IgD-negative memory B cell (primary cell): ENCODE measurements at regions not wholly inside any gene's neighbourhood (a gene's known extent, or its start where the extent isn't known, plus 50 kb on each side); places are given as distances from the start of the nearest gene placed in this dataset.

Experiments used
- H3K27ac Mint-ChIP-seq, 3 donors: one replicate each; pipeline ENCODE4 v1.8.0; 2020 to 2022; ENCODE audit warnings: mild to moderate bottlenecking in 3 of 3, mixed read lengths in 3 of 3, moderate library complexity in 1 of 3
- H3K27me3 Mint-ChIP-seq: one replicate; pipeline ENCODE4 v1.8.0; 2021; ENCODE audit warnings: mixed read lengths
- H3K36me3 Mint-ChIP-seq: one replicate; pipeline ENCODE4 v1.8.0; 2020; ENCODE audit warnings: mild to moderate bottlenecking, mixed read lengths
- H3K4me1 Mint-ChIP-seq, 3 donors: one replicate each; pipeline ENCODE4 v1.8.0; 2020 to 2022; ENCODE audit warnings: mixed read lengths in 3 of 3, mild to moderate bottlenecking in 1 of 3
- H3K4me3 Mint-ChIP-seq, 4 donors: one replicate each; pipeline ENCODE4 v1.8.0; 2020 to 2022; ENCODE audit warnings: mild to moderate bottlenecking in 4 of 4, mixed read lengths in 4 of 4, moderate library complexity in 3 of 4
- H3K9me3 Mint-ChIP-seq, 3 donors: one replicate each; pipeline ENCODE4 v1.8.0; 2020 to 2021; ENCODE audit warnings: mixed read lengths in 3 of 3, mild to moderate bottlenecking in 1 of 3

- H3K4me3 Mint-ChIP-seq, result no peak overlapping the region
- H3K9me3 Mint-ChIP-seq, result peaks cover 5 to 7% (median 6%) of the 10 kb centered on the region in 3 donors
- no peaks in the 10 kb centered on the region for H3K36me3 Mint-ChIP-seq
- H3K4me1 Mint-ChIP-seq, result no peaks in the 10 kb centered on the region
- no peaks in the 10 kb centered on the region for H3K27me3 Mint-ChIP-seq
- H3K27ac Mint-ChIP-seq, result no peak overlapping the region
These were observed 737.8 kb upstream of the ADAMTS5 start for GRCh38 chr21:27704567-27705166.

GRCh38 chr21:27703791-27704190 is 736.9 kb upstream of the ADAMTS5 start:
- Mint-ChIP-seq H3K27me3 (no peaks in the 10 kb centered on the region), H3K36me3 (no peaks in the 10 kb centered on the region), H3K9me3 (peaks cover 3 to 7% (median 5%) of the 10 kb centered on the region in 3 donors), H3K4me3 (no peak overlapping the region), H3K4me1 (no peaks in the 10 kb centered on the region), H3K27ac (peak overlapping the region in 1 of 3 donors; percentile 11)

GRCh38 chr21:27700974-27701614 is 734.2 kb upstream of the ADAMTS5 start:
- H3K4me1 Mint-ChIP-seq, result no peaks in the 10 kb centered on the region

GRCh38 chr21:27695246-27695645 is 728.4 kb upstream of the ADAMTS5 start:
- H3K27me3 Mint-ChIP-seq, result no peaks in the 10 kb centered on the region
- peak overlapping the region in 1 of 4 donors; percentile 14 for H3K4me3 Mint-ChIP-seq
- peaks cover 0 to 4% (median 3%) of the 10 kb centered on the region in 3 donors for H3K9me3 Mint-ChIP-seq
- H3K36me3 Mint-ChIP-seq, result no peaks in the 10 kb centered on the region
- no peaks in the 10 kb centered on the region for H3K4me1 Mint-ChIP-seq
- no peak overlapping the region for H3K27ac Mint-ChIP-seq

More at GRCh38 chr21:27700974-27701614, 734.2 kb upstream of the ADAMTS5 start:
- Mint-ChIP-seq H3K4me3 (no peak overlapping the region), H3K27ac (no peak overlapping the region), H3K27me3 (no peaks in the 10 kb centered on the region), H3K9me3 (peaks cover 3 to 5% (median 3%) of the 10 kb centered on the region in 3 donors), H3K36me3 (no peaks in the 10 kb centered on the region)

- Mint-ChIP-seq H3K27me3 (no peaks in the 10 kb centered on the region), H3K27ac (no peak overlapping the region), H3K36me3 (no peaks in the 10 kb centered on the region), H3K4me1 (no peaks in the 10 kb centered on the region), H3K4me3 (no peak overlapping the region), H3K9me3 (peaks cover 0 to 4% (median 3%) of the 10 kb centered on the region in 3 donors)
These were observed 727.8 kb upstream of the ADAMTS5 start for GRCh38 chr21:27694667-27695066.

- H3K36me3 Mint-ChIP-seq, result no peaks in the 10 kb centered on the region
- H3K4me1 Mint-ChIP-seq, result no peaks in the 10 kb centered on the region
- no peak overlapping the region for H3K4me3 Mint-ChIP-seq
- peak overlapping the region in 1 of 3 donors; percentile 68 for H3K27ac Mint-ChIP-seq
- no peaks in the 10 kb centered on the region for H3K27me3 Mint-ChIP-seq
- H3K9me3 Mint-ChIP-seq, result peaks cover 0 to 6% (median 3%) of the 10 kb centered on the region in 3 donors
These were observed 726.5 kb upstream of the ADAMTS5 start for GRCh38 chr21:27693376-27693775.

- H3K9me3 Mint-ChIP-seq, result peaks cover 0 to 9% (median 0%) of the 10 kb centered on the region in 3 donors
- H3K4me1 Mint-ChIP-seq, result no peaks in the 10 kb centered on the region
- no peak overlapping the region for H3K4me3 Mint-ChIP-seq
- H3K36me3 Mint-ChIP-seq, result peaks cover 3% of the 10 kb centered on the region
- H3K27me3 Mint-ChIP-seq, result no peaks in the 10 kb centered on the region
- H3K27ac Mint-ChIP-seq, result no peak overlapping the region
These were observed 724.6 kb upstream of the ADAMTS5 start for GRCh38 chr21:27691516-27691915.

GRCh38 chr21:27691006-27691405 is 724.1 kb upstream of the ADAMTS5 start:
- Mint-ChIP-seq H3K36me3 (peaks cover 3% of the 10 kb centered on the region), H3K4me1 (no peaks in the 10 kb centered on the region), H3K4me3 (no peak overlapping the region), H3K27me3 (no peaks in the 10 kb centered on the region), H3K9me3 (peaks cover 0 to 9% (median 0%) of the 10 kb centered on the region in 3 donors), H3K27ac (no peak overlapping the region)

GRCh38 chr21:27690426-27690825 is 723.5 kb upstream of the ADAMTS5 start:
- H3K36me3 Mint-ChIP-seq, result peaks cover 3% of the 10 kb centered on the region
- no peak overlapping the region for H3K27ac Mint-ChIP-seq
- peaks cover 0 to 9% (median 0%) of the 10 kb centered on the region in 3 donors for H3K9me3 Mint-ChIP-seq
- H3K4me1 Mint-ChIP-seq, result no peaks in the 10 kb centered on the region
- no peak overlapping the region for H3K4me3 Mint-ChIP-seq
- no peaks in the 10 kb centered on the region for H3K27me3 Mint-ChIP-seq

- Mint-ChIP-seq H3K27me3 (no peaks in the 10 kb centered on the region), H3K36me3 (peaks cover 3% of the 10 kb centered on the region), H3K9me3 (peaks cover 0 to 10% (median 0%) of the 10 kb centered on the region in 3 donors), H3K4me1 (no peaks in the 10 kb centered on the region), H3K27ac (peak overlapping the region in 1 of 3 donors; percentile 9), H3K4me3 (no peak overlapping the region)
These were observed 721.9 kb upstream of the ADAMTS5 start for GRCh38 chr21:27688773-27689172.

- Mint-ChIP-seq H3K36me3 (peaks cover 2% of the 10 kb centered on the region), H3K4me1 (no peaks in the 10 kb centered on the region), H3K9me3 (peaks cover 0 to 15% (median 3%) of the 10 kb centered on the region in 3 donors), H3K27ac (no peak overlapping the region), H3K4me3 (no peak overlapping the region), H3K27me3 (no peaks in the 10 kb centered on the region)
These were observed 716.4 kb upstream of the ADAMTS5 start for GRCh38 chr21:27683292-27683691.

- no peaks in the 10 kb centered on the region for H3K4me1 Mint-ChIP-seq
- H3K4me3 Mint-ChIP-seq, result no peak overlapping the region
- H3K36me3 Mint-ChIP-seq, result no peaks in the 10 kb centered on the region
- H3K9me3 Mint-ChIP-seq, result peaks cover 0 to 12% (median 3%) of the 10 kb centered on the region in 3 donors
- no peaks in the 10 kb centered on the region for H3K27me3 Mint-ChIP-seq
- H3K27ac Mint-ChIP-seq, result no peak overlapping the region
These were observed 715.0 kb upstream of the ADAMTS5 start for GRCh38 chr21:27681841-27682240.

- H3K9me3 Mint-ChIP-seq, result peaks cover 0 to 12% (median 3%) of the 10 kb centered on the region in 3 donors
- no peak overlapping the region for H3K27ac Mint-ChIP-seq
- no peaks in the 10 kb centered on the region for H3K4me1 Mint-ChIP-seq
- H3K4me3 Mint-ChIP-seq, result no peak overlapping the region
- H3K27me3 Mint-ChIP-seq, result no peaks in the 10 kb centered on the region
- H3K36me3 Mint-ChIP-seq, result no peaks in the 10 kb centered on the region
These were observed 714.1 kb upstream of the ADAMTS5 start for GRCh38 chr21:27681038-27681437.

GRCh38 chr21:27680181-27680580 is 713.3 kb upstream of the ADAMTS5 start:
- Mint-ChIP-seq H3K9me3 (peaks cover 0 to 12% (median 3%) of the 10 kb centered on the region in 3 donors), H3K4me3 (no peak overlapping the region), H3K27me3 (no peaks in the 10 kb centered on the region), H3K36me3 (no peaks in the 10 kb centered on the region), H3K4me1 (no peaks in the 10 kb centered on the region), H3K27ac (no peak overlapping the region)

GRCh38 chr21:27678511-27678910 is 711.6 kb upstream of the ADAMTS5 start:
- H3K27me3 Mint-ChIP-seq, result no peaks in the 10 kb centered on the region
- peaks cover 0 to 9% (median 3%) of the 10 kb centered on the region in 3 donors for H3K9me3 Mint-ChIP-seq
- no peaks in the 10 kb centered on the region for H3K4me1 Mint-ChIP-seq
- peak overlapping the region in 1 of 3 donors; percentile 65 for H3K27ac Mint-ChIP-seq
- H3K4me3 Mint-ChIP-seq, result no peak overlapping the region
- no peaks in the 10 kb centered on the region for H3K36me3 Mint-ChIP-seq

GRCh38 chr21:27677546-27677945 is 710.7 kb upstream of the ADAMTS5 start:
- Mint-ChIP-seq H3K4me3 (no peak overlapping the region), H3K9me3 (peaks cover 0 to 4% (median 3%) of the 10 kb centered on the region in 3 donors), H3K36me3 (no peaks in the 10 kb centered on the region), H3K4me1 (no peaks in the 10 kb centered on the region), H3K27ac (no peak overlapping the region), H3K27me3 (no peaks in the 10 kb centered on the region)
